ENCODE measurements at regions not wholly inside any gene's neighbourhood (a gene's known extent, or its start where the extent isn't known, plus 50 kb on each side); places are given as distances from the start of the nearest gene placed in this dataset.

DNA sequence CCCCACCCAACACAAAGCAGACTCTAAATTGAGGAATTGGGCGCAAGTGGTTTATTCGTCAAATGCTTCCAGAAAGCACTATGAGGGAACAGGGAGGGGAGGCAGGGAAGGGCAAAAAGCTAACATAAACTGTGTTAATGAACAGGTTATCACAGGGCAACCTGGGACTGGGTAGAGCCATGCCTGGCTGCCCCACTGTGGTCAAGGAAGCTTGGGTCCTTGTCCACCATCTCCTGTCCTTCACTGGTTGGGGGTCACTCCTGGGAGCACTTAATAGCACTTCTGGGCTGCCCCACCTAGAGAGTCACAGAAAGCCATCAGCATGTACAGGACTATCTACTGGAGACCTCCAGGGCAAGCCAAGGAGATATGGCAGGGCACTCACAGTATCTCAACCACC, 102.3 kb downstream of the LINC00237 start:
- H3K4me3 ChIP-seq (ENCODE audit: low read depth, low read length), result no peak overlapping the region
- no peak for DNase-seq (ENCODE audit: low read depth)
- no peaks in the 10 kb centered on the region for H3K27me3 ChIP-seq (ENCODE audit: control insufficient read depth, insufficient read depth, low read length)
- ChIA-PET CTCF (no interaction called here), POLR2A (no interaction called here)
- TF ChIP-seq, protein P1, sequence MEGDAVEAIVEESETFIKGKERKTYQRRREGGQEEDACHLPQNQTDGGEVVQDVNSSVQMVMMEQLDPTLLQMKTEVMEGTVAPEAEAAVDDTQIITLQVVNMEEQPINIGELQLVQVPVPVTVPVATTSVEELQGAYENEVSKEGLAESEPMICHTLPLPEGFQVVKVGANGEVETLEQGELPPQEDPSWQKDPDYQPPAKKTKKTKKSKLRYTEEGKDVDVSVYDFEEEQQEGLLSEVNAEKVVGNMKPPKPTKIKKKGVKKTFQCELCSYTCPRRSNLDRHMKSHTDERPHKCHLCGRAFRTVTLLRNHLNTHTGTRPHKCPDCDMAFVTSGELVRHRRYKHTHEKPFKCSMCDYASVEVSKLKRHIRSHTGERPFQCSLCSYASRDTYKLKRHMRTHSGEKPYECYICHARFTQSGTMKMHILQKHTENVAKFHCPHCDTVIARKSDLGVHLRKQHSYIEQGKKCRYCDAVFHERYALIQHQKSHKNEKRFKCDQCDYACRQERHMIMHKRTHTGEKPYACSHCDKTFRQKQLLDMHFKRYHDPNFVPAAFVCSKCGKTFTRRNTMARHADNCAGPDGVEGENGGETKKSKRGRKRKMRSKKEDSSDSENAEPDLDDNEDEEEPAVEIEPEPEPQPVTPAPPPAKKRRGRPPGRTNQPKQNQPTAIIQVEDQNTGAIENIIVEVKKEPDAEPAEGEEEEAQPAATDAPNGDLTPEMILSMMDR (IDR thresholded peaks at IDR 0.05; ENCODE audit: insufficient read depth, low read depth, low read length), result no peak
- no peaks in the 10 kb centered on the region for H3K36me3 ChIP-seq (ENCODE audit: control insufficient read depth, insufficient read depth, low read length)

DNA sequence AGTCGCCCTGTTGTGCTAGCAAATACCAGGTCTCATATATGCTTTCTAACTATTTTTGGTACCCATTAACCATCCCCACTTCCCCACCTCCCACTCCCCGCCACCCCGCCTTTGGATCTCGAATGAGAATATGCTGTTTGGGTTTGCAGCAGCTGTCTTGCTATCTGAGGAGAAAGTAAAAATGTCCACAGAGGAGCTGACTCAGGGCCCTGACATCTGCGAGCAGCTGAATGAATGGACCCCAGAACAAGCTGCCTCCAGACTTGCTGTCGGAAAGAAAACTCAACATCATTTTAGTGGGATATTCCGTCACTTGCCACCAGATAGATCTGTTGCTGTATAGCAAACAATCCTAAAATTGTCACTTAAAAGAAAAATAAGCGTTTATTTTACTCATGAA, 103.7 kb downstream of the LINC00237 start:
- Histone ChIP-seq H3K4me3 (ENCODE audit: low read depth, low read length) (no peak overlapping the region), H3K27me3 (ENCODE audit: control insufficient read depth, insufficient read depth, low read length) (no peaks in the 10 kb centered on the region), H3K36me3 (ENCODE audit: control insufficient read depth, insufficient read depth, low read length) (no peaks in the 10 kb centered on the region)
- POLR2A ChIA-PET, result no interaction called here
- no peak for DNase-seq (ENCODE audit: low read depth)
- TF ChIP-seq, protein P1 (IDR thresholded peaks at IDR 0.05; ENCODE audit: insufficient read depth, low read depth, low read length), result no peak
- CTCF ChIA-PET, result no interaction called here

DNA sequence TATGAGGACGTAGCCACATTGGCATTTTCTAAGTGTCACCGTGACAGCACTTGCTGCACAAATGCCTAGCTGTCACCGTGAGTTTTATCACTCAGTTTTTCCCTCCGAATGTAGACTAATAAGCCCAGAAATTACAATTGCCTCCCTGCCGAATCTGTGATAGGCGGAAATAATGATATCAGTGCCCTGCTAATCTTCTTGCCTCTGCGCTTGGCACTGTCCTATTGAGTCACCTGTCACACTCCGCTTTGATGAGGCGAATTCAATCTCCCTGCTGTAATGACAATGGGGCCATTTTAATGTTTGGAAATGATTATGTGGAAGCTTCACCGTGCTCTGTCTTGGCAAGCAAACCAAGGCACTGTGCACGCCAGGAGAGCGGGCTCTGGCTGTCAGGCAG, 112.8 kb downstream of the LINC00237 start:
- no peak overlapping the region for H3K4me3 ChIP-seq (ENCODE audit: low read depth, low read length)
- no peaks in the 10 kb centered on the region for H3K27me3 ChIP-seq (ENCODE audit: control insufficient read depth, insufficient read depth, low read length)
- ChIA-PET CTCF (no interaction called here), POLR2A (no interaction called here)
- TF ChIP-seq, protein P1 (IDR thresholded peaks at IDR 0.05; ENCODE audit: insufficient read depth, low read depth, low read length), result no peak
- H3K36me3 ChIP-seq (ENCODE audit: control insufficient read depth, insufficient read depth, low read length), result no peaks in the 10 kb centered on the region
- DNase-seq (ENCODE audit: low read depth), result no peak

DNA sequence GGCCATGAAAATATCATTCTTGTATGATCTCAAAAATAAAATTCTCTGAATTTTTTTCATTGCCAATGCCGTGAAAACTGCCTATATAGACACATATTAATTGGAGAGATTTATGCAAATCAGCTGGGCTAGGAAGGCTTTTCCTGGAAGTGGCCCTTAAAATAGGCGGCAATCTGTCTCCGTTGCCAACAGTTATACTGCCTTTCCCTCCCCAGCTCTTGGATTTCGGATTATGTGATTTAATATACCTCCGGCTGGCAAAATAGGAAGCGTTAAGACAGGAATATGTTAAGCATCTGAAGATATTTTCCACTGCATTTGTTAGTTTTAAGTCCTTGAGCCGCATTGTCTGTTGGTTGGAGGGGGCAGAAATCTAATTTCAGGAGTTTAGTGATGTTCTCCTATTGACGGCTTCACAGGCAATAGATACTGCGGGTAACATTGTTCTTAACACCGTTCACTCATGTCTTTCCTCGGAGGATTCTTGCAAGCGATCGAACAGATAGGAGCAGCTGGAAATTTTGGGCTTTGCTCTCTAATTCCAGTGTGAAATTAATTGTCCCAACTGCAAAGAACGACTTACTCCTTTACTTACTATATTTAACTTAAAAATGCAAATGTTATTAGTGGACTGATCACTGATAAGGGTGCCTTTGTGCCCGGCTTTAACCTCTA, 113.3 kb downstream of the LINC00237 start:
- Histone ChIP-seq H3K4me3 (ENCODE audit: low read depth, low read length) (no peak overlapping the region), H3K36me3 (ENCODE audit: control insufficient read depth, insufficient read depth, low read length) (no peaks in the 10 kb centered on the region), H3K27me3 (ENCODE audit: control insufficient read depth, insufficient read depth, low read length) (no peaks in the 10 kb centered on the region)
- CTCF ChIA-PET, result no interaction called here
- no peak for DNase-seq (ENCODE audit: low read depth)
- POLR2A ChIA-PET, result no interaction called here
- TF ChIP-seq, protein P1 (IDR thresholded peaks at IDR 0.05; ENCODE audit: insufficient read depth, low read depth, low read length), result no peak

DNA sequence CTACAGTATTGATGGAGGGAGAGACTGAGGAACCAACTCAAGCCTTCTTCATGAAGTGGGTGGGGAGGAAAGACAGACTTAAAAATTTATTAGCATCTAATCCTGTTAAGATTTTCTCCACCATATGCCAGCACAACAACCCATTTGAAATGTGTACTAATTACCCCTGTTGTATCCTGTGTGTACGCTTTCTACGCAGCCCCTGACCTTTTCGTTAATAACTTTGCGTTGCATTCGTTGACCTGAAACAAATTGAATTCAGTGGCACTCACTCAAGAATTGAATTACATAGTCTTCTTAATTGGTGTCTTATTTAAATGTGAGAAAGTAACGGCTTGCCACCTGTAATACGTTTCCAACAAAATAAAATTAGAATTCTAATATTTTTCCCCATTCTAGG, 113.9 kb downstream of the LINC00237 start:
- H3K4me3 ChIP-seq (ENCODE audit: low read depth, low read length), result no peak overlapping the region
- ChIA-PET POLR2A (no interaction called here), CTCF (no interaction called here)
- TF ChIP-seq, protein P1 (IDR thresholded peaks at IDR 0.05; ENCODE audit: insufficient read depth, low read depth, low read length), result no peak
- H3K27me3 ChIP-seq (ENCODE audit: control insufficient read depth, insufficient read depth, low read length), result no peaks in the 10 kb centered on the region
- no peaks in the 10 kb centered on the region for H3K36me3 ChIP-seq (ENCODE audit: control insufficient read depth, insufficient read depth, low read length)
- DNase-seq (ENCODE audit: low read depth), result no peak
